HG03432 (cell line): ENCODE measurements at regions not wholly inside any gene's neighbourhood (a gene's known extent, or its start where the extent isn't known, plus 50 kb on each side); places are given as distances from the start of the nearest gene placed in this dataset.
"Not testable (repeated sequence)": the region's sequence is repeated elsewhere in the genome, so short reads cannot be mapped to it uniquely, and the experiment has no call there.

Experiments
- ATAC-seq: cut with Tn5 transposase; IDR thresholded peaks from one replicate; pipeline ENCODE4 v1.9.1; 2021; ENCODE audit warnings: mild to moderate bottlenecking, moderate library complexity; ENCODE audit not compliant: unreplicated experiment

- ATAC-seq, result no peak
Measured at GRCh38 chr16:52740766-52741165, 193.8 kb upstream of the TOX3 start.

DNA sequence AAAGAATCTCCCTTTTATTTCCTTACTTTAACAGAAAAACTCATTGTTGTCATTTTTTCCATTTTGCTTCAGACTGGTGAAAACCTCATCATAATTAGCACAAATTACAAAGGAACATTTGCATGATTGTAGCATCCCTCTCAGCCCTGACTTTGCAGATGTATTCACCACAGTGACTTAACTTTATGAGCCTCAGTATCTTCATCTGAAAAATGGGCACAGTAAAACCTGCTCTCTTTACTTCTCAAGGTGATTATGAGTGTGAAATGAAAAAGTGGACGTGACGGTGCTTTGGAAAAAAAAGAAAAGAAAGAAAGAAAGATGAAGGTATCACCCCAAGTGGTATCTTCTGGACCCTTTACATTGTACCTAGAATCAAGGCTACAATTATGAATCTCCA, 193.4 kb upstream of the TOX3 start:
- no peak for ATAC-seq

DNA sequence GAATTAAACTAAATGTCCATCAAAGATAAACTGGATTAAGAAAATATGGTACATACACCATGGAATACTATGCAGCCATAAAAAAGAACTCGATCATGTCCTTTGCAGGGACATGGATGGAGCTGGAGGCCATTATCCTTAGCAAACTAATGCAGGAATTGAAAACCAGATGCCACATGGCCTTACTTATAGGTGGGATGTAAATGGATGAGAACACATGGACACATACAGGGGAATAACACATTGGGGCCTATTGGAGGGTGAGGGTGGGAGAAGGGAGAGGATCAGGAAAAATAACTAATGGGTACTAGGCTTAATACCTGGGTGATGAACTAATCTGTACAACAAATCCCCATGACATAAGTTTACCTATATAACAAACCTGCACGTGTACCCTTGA, 192.0 kb upstream of the TOX3 start:
- ATAC-seq, result not testable (repeated sequence)

- ATAC-seq, result no peak
Measured at GRCh38 chr16:52731219-52731875, 184.4 kb upstream of the TOX3 start.

DNA sequence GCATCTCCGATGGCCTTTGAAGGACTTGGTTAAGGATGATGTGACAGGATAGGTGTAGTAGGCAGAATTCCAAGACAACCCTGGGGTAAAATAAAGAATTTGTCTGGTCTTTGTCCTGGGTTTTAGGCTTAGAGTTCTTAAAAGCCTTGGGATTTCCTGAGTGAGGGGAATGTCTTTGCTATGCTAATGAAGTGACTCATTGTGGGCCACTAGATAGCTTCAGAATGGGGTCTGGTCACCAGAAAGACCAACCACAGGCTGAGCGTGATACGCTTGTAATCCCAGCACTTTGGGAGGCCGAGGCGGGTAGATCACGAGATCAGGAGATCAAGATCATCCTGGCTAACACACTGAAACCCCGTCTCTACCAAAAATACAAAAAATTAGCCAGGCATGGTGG, 182.8 kb upstream of the TOX3 start:
- ATAC-seq, result no peak

GRCh38 chr16:52727849-52728248, 180.9 kb upstream of the TOX3 start:
- no peak for ATAC-seq

- no peak for ATAC-seq
Measured at GRCh38 chr16:52727441-52727840, 180.5 kb upstream of the TOX3 start.

DNA sequence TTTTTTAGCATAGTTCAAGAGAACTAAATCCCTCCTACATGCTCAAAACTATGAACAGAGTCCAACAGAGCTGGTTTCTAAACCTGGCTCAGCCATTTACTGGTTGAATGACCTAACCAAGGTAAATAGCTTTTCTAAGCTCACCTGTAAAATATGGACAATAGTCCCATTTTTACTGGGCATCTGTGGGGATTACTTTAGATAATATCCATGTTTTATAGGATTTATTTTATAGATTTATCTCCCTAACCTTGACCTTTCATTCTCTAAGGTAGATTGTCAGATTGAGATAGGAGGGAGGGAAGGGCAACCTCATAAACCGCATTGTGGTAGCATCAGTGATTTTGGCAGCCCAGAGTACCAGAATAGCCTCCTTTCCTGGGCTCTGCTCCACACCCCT, 178.5 kb upstream of the TOX3 start:
- ATAC-seq, result no peak

DNA sequence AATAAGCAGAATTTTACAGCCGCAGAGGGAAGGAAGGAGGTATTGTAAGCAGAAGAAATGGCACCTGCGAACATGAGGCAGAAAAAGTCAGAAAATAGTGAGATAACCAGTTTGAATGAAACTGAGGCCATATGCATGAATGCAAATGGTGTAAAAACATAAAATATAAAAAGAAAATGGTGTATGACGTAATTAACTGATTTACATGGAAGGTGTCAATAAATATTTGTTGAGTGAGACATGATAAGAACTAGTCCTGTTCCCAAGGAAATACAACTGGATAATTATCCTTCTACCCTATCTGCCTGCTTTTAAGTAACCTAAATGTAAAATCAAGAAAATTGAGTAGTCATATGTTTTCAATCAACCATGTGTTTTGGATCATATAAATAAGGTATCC, 178.1 kb upstream of the TOX3 start:
- no peak for ATAC-seq

GRCh38 chr16:52721331-52721730, 174.4 kb upstream of the TOX3 start:
- ATAC-seq, result no peak

GRCh38 chr16:52718046-52718445, 171.1 kb upstream of the TOX3 start:
- ATAC-seq, result no peak

GRCh38 chr16:52713740-52714139, 166.8 kb upstream of the TOX3 start:
- ATAC-seq, result no peak

GRCh38 chr16:52709306-52709705, 162.4 kb upstream of the TOX3 start:
- ATAC-seq, result no peak

- ATAC-seq, result no peak
Measured at GRCh38 chr16:52708476-52708875, 161.5 kb upstream of the TOX3 start.

DNA sequence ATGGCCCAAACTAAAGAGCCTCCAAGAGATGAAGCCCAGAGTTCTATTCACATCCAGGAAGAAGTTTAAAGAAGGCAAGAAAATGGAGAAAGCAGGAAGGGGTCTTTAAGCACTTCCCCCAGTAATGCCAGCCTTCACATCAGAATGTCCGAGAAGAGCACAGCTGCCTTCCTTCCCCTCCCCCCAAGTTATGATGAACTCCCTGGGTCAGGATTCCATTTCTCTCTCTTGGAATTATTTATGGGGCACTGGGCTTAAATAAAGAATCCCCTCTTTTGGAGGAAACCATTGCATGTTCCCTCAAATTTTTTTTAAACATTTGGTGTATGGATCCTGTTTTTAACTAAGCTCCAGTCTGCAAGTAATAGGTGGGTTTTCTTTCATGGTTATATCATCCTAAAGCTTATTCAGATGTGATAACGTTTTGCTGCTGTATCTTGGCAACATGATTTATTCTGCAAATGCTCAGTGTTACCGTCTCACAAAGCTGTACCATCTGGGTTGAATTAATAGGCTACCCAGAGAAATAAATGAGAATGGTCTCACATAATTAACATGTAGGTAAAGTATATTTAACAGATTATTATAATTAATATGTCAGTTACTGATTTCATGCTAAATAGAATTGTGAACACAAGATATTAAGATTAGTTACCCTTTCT, 160.9 kb upstream of the TOX3 start:
- no peak for ATAC-seq

GRCh38 chr16:52705122-52705521, 158.2 kb upstream of the TOX3 start:
- no peak for ATAC-seq

DNA sequence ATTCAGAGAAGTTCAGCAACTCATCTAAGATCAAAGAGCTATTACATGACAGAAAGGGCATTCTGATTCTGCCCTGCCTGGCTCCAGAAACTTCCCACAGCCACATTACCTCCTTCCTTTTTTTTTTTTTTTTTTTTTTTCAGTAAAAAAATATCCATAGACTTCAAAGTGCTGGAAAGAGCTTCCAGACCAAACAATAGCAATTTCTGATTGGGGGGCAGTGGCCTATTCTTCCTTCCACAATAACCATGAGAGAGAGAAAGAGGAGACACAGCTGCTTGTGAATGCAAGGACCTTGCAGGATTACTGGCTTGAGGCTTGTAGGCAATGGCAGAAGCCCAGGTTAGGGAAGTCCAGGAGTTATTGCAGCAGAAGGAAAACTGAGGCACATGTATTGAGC, 151.0 kb upstream of the TOX3 start:
- no peak for ATAC-seq

- no peak for ATAC-seq
Measured at GRCh38 chr16:52696126-52696525, 149.2 kb upstream of the TOX3 start.

DNA sequence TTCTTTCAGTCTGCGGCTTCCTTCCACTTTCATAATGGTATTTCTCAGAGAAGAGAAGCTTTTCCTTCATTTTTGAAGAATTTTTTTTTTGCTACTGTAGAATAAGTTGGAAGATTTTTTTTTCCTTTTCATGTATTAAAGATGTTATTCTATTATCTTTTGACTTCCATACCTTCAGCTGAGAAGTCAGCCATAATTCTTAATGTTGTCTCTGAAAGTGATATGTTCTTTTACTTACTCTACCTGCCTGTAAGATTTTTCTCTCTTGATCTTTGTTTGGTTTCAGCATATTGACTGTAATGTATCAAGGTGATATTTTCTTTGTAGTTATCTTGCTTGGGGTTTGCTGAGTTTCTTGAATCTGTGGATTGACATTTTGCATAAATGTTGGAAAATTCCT, 143.5 kb upstream of the TOX3 start:
- no peak for ATAC-seq

- ATAC-seq, result no peak
Measured at GRCh38 chr16:52680993-52681392, 134.1 kb upstream of the TOX3 start.

DNA sequence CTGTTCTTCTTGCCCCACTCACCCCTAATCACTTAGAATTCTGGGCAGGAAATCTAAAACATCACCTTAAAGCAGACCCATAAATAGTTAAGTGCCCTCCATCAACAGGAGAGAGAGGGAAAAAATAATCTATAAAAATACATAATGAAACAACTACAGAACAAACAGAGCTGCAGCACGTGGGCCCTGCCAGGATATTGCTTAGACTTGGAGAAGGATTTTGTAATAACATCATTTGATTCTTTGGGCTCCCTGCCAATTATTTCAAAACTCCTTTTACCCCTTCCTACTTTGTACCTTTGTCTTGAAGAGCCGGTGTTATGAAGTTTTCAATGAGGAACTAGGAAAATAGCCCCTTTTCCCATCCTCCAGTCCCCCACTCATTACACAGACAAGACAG, 130.6 kb upstream of the TOX3 start:
- ATAC-seq, result no peak

DNA sequence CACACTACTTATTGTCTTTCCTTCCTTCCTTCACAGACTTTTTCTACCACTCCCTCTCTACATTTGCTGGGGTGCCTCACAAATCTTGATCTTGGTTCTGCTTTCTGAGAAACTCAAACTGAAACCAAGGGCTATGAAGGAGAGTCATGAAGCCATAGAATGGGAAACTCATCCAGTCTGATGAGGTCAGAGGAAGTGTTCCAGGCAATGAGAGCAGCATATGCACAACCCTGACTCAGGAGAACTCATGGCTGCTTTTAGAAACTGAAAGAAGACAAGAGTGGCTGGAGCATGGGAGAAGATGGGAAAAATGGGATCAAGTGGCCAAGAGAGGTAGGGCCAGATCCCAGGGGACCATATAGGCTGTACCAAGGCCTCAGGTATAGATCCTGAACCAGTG, 130.0 kb upstream of the TOX3 start:
- ATAC-seq, result no peak

DNA sequence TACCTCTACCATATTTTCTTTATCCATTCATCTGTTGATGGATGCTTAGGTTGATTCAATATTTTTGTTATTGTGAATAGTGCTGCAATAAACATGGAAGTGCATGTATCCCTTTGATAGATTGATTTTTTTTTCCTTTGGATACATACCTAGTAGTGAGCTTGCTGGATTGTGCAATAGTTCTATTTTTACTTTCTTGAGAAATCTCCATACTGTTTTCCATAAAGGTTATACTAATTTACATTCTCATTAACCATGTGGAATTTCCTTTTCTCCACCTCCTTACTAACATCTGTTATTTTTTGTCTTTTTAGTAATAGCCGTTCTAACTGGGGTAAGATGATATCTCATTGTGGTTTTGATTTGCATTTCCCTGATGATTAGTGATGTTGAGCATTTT, 124.6 kb upstream of the TOX3 start:
- ATAC-seq, result no peak
